ENCODE measurements at regions not wholly inside any gene's neighbourhood (a gene's known extent, or its start where the extent isn't known, plus 50 kb on each side); places are given as distances from the start of the nearest gene placed in this dataset.

DNA sequence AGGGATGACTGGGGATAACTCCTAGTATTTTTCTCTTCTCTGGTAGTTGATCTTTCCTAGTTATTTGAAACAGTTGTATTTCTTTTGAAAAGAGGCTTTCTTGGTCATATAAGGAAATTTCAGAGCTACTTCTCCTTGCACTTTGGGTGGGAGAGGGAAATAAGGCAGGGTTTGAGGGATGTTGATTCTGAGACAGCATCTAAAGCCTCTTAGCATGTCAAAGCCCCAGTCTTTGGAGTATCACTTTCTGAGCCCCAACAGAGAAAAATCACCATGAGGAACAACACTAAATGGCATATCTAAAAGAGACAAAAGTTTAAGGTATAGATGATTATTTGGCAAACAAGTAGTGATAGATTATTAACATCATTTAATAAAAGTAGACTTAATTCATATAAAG is 688.1 kb downstream of the TRAM1L1 start:
- no peaks in the 10 kb centered on the region for H3K27me3 ChIP-seq (ENCODE audit: control insufficient read depth, insufficient read depth, low read length)
- no peaks in the 10 kb centered on the region; the same call in 1 of the 2 replicates for H3K9me3 ChIP-seq (ENCODE audit: control insufficient read depth, insufficient read depth, low read length)
- H3K27ac ChIP-seq (ENCODE audit: low read depth, low read length) = no peak overlapping the region
- no peak for DNase-seq (ENCODE audit: low read depth, low spot score)
- no peak overlapping the region for H3K4me3 ChIP-seq (ENCODE audit: low read depth, low read length)
- ChIA-PET POLR2A (no interaction called here), CTCF (no interaction called here)
- TF ChIP-seq, protein P1, sequence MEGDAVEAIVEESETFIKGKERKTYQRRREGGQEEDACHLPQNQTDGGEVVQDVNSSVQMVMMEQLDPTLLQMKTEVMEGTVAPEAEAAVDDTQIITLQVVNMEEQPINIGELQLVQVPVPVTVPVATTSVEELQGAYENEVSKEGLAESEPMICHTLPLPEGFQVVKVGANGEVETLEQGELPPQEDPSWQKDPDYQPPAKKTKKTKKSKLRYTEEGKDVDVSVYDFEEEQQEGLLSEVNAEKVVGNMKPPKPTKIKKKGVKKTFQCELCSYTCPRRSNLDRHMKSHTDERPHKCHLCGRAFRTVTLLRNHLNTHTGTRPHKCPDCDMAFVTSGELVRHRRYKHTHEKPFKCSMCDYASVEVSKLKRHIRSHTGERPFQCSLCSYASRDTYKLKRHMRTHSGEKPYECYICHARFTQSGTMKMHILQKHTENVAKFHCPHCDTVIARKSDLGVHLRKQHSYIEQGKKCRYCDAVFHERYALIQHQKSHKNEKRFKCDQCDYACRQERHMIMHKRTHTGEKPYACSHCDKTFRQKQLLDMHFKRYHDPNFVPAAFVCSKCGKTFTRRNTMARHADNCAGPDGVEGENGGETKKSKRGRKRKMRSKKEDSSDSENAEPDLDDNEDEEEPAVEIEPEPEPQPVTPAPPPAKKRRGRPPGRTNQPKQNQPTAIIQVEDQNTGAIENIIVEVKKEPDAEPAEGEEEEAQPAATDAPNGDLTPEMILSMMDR (IDR thresholded peaks at IDR 0.05; ENCODE audit: low read depth, low read length) = no peak

DNA sequence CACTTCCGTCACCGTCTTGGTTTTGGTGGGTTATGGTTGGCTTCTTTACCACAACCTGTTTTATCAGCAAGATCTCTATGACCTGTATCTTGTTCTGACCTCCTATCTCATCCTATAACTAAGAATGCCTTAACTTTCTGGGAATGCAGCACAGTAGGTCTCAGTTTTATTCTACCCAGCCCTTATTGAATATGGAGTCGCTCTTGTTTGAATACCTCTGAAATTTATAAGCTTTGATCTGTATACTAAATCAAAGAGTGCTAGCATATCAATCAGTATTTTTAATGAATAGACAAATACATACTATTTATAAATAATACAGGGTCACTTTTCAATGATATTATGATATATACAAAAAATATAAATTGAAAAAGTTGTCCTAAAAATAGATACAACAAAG is 690.0 kb downstream of the TRAM1L1 start:
- Histone ChIP-seq H3K27me3 (ENCODE audit: control insufficient read depth, insufficient read depth, low read length) (no peaks in the 10 kb centered on the region), H3K27ac (ENCODE audit: low read depth, low read length) (no peak overlapping the region), H3K4me3 (ENCODE audit: low read depth, low read length) (no peak overlapping the region), H3K9me3 (ENCODE audit: control insufficient read depth, insufficient read depth, low read length) (no peaks in the 10 kb centered on the region)
- ChIA-PET CTCF (no interaction called here), POLR2A (no interaction called here)
- no peak for DNase-seq (ENCODE audit: low read depth, low spot score)
- TF ChIP-seq, protein P1 (IDR thresholded peaks at IDR 0.05; ENCODE audit: low read depth, low read length) = no peak

DNA sequence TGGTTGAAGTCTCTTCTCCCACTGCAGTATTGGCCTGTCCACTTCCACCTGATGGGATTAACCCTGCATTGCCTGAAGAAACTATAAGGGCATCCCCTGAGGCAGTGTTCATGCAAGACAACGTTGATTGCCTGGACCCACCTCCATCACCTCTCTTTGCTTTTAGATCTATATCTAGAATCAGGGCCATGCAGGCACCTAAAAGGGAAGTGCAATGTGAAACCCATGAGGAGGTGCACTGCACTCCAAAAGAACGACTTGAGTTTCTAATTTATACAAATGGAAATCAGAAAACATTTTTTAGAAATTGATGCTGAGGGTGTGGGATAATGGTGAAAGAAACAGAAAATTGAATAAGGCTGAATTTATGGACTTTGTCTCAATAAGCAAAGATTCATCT is 694.4 kb downstream of the TRAM1L1 start:
- no peak for DNase-seq (ENCODE audit: low read depth, low spot score)
- H3K27ac ChIP-seq (ENCODE audit: low read depth, low read length) = no peak overlapping the region
- TF ChIP-seq, protein P1 (IDR thresholded peaks at IDR 0.05; ENCODE audit: low read depth, low read length) = no peak
- H3K4me3 ChIP-seq (ENCODE audit: low read depth, low read length) = no peak overlapping the region
- no peaks in the 10 kb centered on the region for H3K9me3 ChIP-seq (ENCODE audit: control insufficient read depth, insufficient read depth, low read length)
- CTCF ChIA-PET = no interaction called here
- POLR2A ChIA-PET = no interaction called here
- no peaks in the 10 kb centered on the region for H3K27me3 ChIP-seq (ENCODE audit: control insufficient read depth, insufficient read depth, low read length)

DNA sequence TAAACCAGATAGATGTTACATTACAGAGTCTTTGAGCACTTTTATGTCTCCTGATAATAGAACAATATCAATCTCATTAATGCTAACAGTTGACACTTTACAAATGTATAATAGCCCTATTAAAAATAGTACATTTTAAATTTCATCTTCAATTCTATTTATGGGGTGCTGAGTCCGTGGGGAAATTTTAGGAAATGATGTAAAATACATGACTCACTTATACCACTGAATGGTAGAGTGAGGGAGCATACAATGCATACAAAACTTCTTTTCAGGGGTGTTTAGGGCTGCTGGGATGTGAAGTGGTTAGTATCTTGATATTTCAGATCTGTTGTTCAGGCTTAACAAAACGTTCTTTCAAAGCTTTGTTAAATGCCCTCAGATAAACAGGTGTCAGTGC is 696.2 kb downstream of the TRAM1L1 start:
- Histone ChIP-seq H3K27ac (ENCODE audit: low read depth, low read length) (no peak overlapping the region), H3K27me3 (ENCODE audit: control insufficient read depth, insufficient read depth, low read length) (no peaks in the 10 kb centered on the region), H3K4me3 (ENCODE audit: low read depth, low read length) (no peak overlapping the region), H3K9me3 (ENCODE audit: control insufficient read depth, insufficient read depth, low read length) (no peaks in the 10 kb centered on the region)
- TF ChIP-seq, protein P1 (IDR thresholded peaks at IDR 0.05; ENCODE audit: low read depth, low read length) = no peak
- ChIA-PET CTCF (no interaction called here), POLR2A (no interaction called here)
- DNase-seq (ENCODE audit: low read depth, low spot score) = no peak

DNA sequence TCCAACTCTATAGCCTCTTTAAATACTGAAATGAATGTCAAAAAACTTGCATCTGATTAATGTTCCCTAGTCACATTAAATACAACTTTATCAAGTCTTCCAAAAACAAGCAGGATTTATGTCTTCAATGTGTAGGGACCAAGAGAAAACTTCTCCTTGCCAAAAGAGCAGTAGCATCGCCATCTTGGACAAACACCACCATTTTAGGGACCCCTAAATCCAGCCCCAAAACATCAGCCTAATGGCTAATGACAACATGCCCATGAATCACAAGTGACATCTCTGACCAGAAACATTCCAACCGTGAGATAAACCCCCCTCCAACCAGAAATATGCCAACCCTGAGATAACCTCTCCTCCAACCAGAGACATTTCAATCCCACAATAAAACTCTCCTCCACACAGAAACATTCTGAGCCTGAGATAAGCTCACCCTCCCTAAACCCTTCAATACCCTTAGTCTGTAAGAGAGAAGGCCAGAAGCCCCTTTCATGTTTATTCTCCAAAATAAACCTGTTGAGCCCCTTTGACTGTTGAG is 697.4 kb downstream of the TRAM1L1 start:
- ChIA-PET CTCF (no interaction called here), POLR2A (no interaction called here)
- Histone ChIP-seq H3K9me3 (ENCODE audit: control insufficient read depth, insufficient read depth, low read length) (no peaks in the 10 kb centered on the region), H3K27ac (ENCODE audit: low read depth, low read length) (no peak overlapping the region), H3K27me3 (ENCODE audit: control insufficient read depth, insufficient read depth, low read length) (no peaks in the 10 kb centered on the region), H3K4me3 (ENCODE audit: low read depth, low read length) (no peak overlapping the region)
- DNase-seq (ENCODE audit: low read depth, low spot score) = no peak
- TF ChIP-seq, protein P1 (IDR thresholded peaks at IDR 0.05; ENCODE audit: low read depth, low read length) = no peak

Data from AG04450 (cell line).